Adrenal gland (tissue), 9 donors: ENCODE measurements at regions not wholly inside any gene's neighbourhood (a gene's known extent, or its start where the extent isn't known, plus 50 kb on each side); places are given as distances from the start of the nearest gene placed in this dataset.

Source experiments
- DNase-seq, 7 donors: peaks; one replicate each; pipeline ENCODE4 v3.0.0-alpha.2; 2019 to 2020
- H3K27ac ChIP-seq, 5 donors: fragments of 200-600 bp; sonication (generic) in 4 of 5; 1 replicate in 3 of 5; 2 replicates in 2 of 5; pipeline versions ENCODE4 v1.5.1 to v1.8.0; 2016 to 2020; ENCODE audit warnings: mild to moderate bottlenecking in 1 of 5
- H3K27me3 ChIP-seq: fragments of 200-600 bp; 2 replicates; pipeline ENCODE4 v1.8.0; 2021
- H3K36me3 ChIP-seq, 2 donors: fragments of 200-600 bp; replicated peaks in 1 of 2; 1 replicate in 1 of 2; 2 replicates in 1 of 2; pipeline versions ENCODE4 v1.5.1 to v1.8.0; 2018 to 2022
- H3K4me1 ChIP-seq, 2 donors: fragments of 200-600 bp; replicated peaks in 1 of 2; 1 replicate in 1 of 2; 2 replicates in 1 of 2; pipeline versions ENCODE4 v1.5.1 to v1.8.0; 2018 to 2021
- H3K4me3 ChIP-seq, 4 donors: fragments of 200-600 bp; sonication (generic) in 3 of 4; one replicate each; pipeline ENCODE4 v1.5.1; 2016 to 2018
- H3K9me3 ChIP-seq, 3 donors: fragments of 200-600 bp; sonication (generic) in 1 of 3; replicated peaks in 1 of 3; 1 replicate in 2 of 3; 2 replicates in 1 of 3; pipeline versions ENCODE4 v1.5.1 to v1.8.0; 2016 to 2021
- CTCF ChIP-seq, 6 experiments: fragments of 450-650 bp in 4 of 6; fragments of 200-600 bp in 2 of 6; sonication (generic) in 1 of 6; IDR thresholded peaks; 1 replicate in 5 of 6; 2 replicates in 1 of 6; pipeline versions ENCODE4 v1.5.1 to v1.8.0; 2016 to 2021; ENCODE audit warnings: antibody characterized with exemption in 6 of 6, mild to moderate bottlenecking in 2 of 6, moderate library complexity in 1 of 6
- POLR2A ChIP-seq, 2 donors: fragments of 450-650 bp; IDR thresholded peaks; one replicate each; pipeline ENCODE4 v1.6.1; 2017; ENCODE audit warnings: antibody characterized with exemption in 2 of 2, mild to moderate bottlenecking in 2 of 2, moderate library complexity in 1 of 2
- WGBS, 4 donors: extraction: QIAGEN DNeasy Blood & Tissue Kit in 2 of 4; methylation state at CpG; one replicate each; pipeline versions ENCODE4 v1.1.5 to v1.1.7; 2013 to 2017; 5-methylcytosine and 5-hydroxymethylcytosine counted together
- intact Hi-C, 2 donors: fragments of 100-400 bp; cut with DNase I; formaldehyde crosslinking; loops; one replicate each; pipeline versions ENCODE4 v1.14.1 to v1.15.0; 2022 to 2023
- donor health status: healthy with polysubstance abuse.
- donor health status: Bipolar disorder and iron deficiency.
- donor health status: DM: yes; HTN: yes; CAD: no.
- donor health status: DM: no; HTN: no; CAD: no.
- donor health status: DM: no; HTN: no; CAD: no.

GRCh38 chr9:28190981-28191380 is 617.7 kb upstream of the C9orf72 start:
- Histone ChIP-seq H3K36me3 (no peaks in the 10 kb centered on the region), H3K4me3 (no peak overlapping the region), H3K9me3 (no peaks in the 10 kb centered on the region), H3K27me3 (no peaks in the 10 kb centered on the region), H3K27ac (no peak overlapping the region), H3K4me1 (no peaks in the 10 kb centered on the region)
- DNase-seq = no peak
- no peak for TF ChIP-seq POLR2A (IDR thresholded peaks at IDR 0.05)
- TF ChIP-seq CTCF (IDR thresholded peaks at IDR 0.05) = no peak
- intact Hi-C loops = no loop called here
- WGBS, 4 donors = 57 to 86% (median 73%) methylated on average over 2 of the region's 2 CpGs

- H3K27ac ChIP-seq = no peak overlapping the region
- no peaks in the 10 kb centered on the region for H3K36me3 ChIP-seq
- DNase-seq = no peak
- no peaks in the 10 kb centered on the region for H3K4me1 ChIP-seq
- TF ChIP-seq CTCF (IDR thresholded peaks at IDR 0.05) (no peak), POLR2A (IDR thresholded peaks at IDR 0.05) (no peak)
- H3K27me3 ChIP-seq = no peaks in the 10 kb centered on the region
- no peaks in the 10 kb centered on the region for H3K9me3 ChIP-seq
- H3K4me3 ChIP-seq = no peak overlapping the region
- intact Hi-C loops = no loop called here
Measured at GRCh38 chr9:28197653-28198052, 624.4 kb upstream of the C9orf72 start.

- TF ChIP-seq POLR2A (IDR thresholded peaks at IDR 0.05) (no peak), CTCF (IDR thresholded peaks at IDR 0.05) (no peak)
- WGBS, 4 donors = 88 to 95% (median 91%) methylated on average over 1 of the region's 1 CpG
- intact Hi-C loops = no loop called here
Measured at GRCh38 chr9:28203036-28203435, 629.8 kb upstream of the C9orf72 start.

GRCh38 chr9:28206280-28206679 is 633.0 kb upstream of the C9orf72 start:
- Histone ChIP-seq H3K27ac (no peak overlapping the region), H3K27me3 (no peaks in the 10 kb centered on the region), H3K4me3 (no peak overlapping the region), H3K4me1 (peaks cover 0 to 8% of the 10 kb centered on the region in 2 donors), H3K9me3 (no peaks in the 10 kb centered on the region), H3K36me3 (no peaks in the 10 kb centered on the region)
- no peak for TF ChIP-seq CTCF (IDR thresholded peaks at IDR 0.05)
- TF ChIP-seq POLR2A (IDR thresholded peaks at IDR 0.05) = no peak
- intact Hi-C loops = no loop called here
- DNase-seq = peak in 2 of 7 donors; percentile 2 to 11

More at GRCh38 chr9:28203036-28203435, 629.8 kb upstream of the C9orf72 start:
- Histone ChIP-seq H3K36me3 (no peaks in the 10 kb centered on the region), H3K27ac (no peak overlapping the region), H3K4me3 (no peak overlapping the region), H3K27me3 (no peaks in the 10 kb centered on the region), H3K9me3 (no peaks in the 10 kb centered on the region), H3K4me1 (peaks cover 0 to 8% of the 10 kb centered on the region in 2 donors)
- DNase-seq = no peak
